AG09309 (cell line): ENCODE measurements at regions not wholly inside any gene's neighbourhood (a gene's known extent, or its start where the extent isn't known, plus 50 kb on each side); places are given as distances from the start of the nearest gene placed in this dataset.

Experiments
- DNase-seq: peaks from one replicate; pipeline ENCODE4 v3.0.0-alpha.2; 2010; ENCODE audit warnings: low read depth
- H3K4me3 ChIP-seq: 2 replicates; pipeline ENCODE4 v1.5.1; 2011; ENCODE audit warnings: mild to moderate bottlenecking, low read depth, low read length, moderate library complexity; ENCODE audit not compliant: control insufficient read depth
- CTCF ChIP-seq: IDR thresholded peaks from 2 replicates; pipeline ENCODE4 v1.5.1; 2011; ENCODE audit warnings: mild to moderate bottlenecking, low read depth, low read length, inconsistent platforms; ENCODE audit not compliant: insufficient read depth, control insufficient read depth; ENCODE audit errors: missing control alignments

DNA sequence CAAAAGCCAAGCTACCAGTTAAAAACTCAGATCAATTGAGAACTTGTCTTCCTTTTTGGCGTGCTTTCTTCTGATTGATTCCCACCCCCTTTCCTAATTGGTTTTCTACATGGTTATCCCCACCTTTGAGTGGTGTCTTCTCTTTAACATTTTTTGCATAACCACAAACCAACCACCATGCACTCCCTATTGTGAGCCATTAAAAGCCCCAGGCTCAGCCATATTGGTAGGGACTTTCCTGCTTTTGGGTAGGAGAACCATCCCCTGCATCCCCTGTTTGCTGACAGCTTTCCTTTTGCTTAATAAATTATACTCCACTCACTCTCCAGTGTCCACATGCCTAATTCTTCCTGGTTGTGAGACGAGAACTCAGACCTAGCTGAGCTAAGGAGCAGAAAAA lies 1651.4 kb upstream of the IGFBP7 start:
- no peak for TF ChIP-seq CTCF

DNA sequence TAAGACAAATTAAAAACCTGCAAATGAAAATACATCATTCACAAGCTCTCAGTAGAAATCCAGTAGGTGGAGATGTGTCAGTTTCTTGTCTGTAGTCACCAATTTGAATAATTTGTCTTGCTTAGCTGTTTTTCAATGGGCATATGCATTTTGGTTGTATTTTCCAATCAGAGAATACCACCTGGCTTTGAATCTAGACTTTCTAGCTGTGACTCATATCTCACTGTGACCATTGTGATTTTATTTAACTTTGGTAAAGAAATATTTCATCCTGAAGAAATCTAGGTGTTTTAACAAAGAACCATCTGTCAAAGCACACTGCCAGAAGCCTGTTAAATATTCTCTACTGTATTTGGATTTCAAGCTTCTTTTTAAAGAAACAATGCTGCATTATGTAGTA lies 1650.6 kb upstream of the IGFBP7 start:
- TF ChIP-seq CTCF, result no peak
- H3K4me3 ChIP-seq, result no peak overlapping the region
- DNase-seq, result no peak

More for the DNA sequence above, 1651.4 kb upstream of the IGFBP7 start:
- no peak overlapping the region for H3K4me3 ChIP-seq
- no peak for DNase-seq

GRCh38 chr4:58760100-58760499 lies 1649.9 kb upstream of the IGFBP7 start:
- H3K4me3 ChIP-seq, result no peak overlapping the region
- DNase-seq, result no peak
- no peak for TF ChIP-seq CTCF

DNA sequence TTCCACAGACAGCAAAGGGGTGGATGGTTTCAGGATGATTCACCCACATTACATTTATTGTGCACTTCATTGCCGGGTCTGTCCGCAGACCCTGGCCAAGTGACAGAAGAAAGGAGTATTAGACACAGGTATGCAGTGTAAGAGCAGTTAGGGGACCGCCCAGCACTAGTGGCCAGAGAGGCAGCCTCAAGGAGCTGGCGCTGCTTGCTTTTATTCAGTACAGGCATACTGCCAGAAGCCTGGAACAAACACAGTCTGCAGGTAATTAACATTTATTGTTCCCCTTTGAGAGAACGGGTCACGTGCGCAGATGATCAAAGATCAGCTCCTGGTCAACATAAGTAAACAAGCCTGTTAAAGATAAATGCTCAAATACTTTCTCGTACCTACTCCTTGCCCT lies 1639.0 kb upstream of the IGFBP7 start:
- no peak overlapping the region for H3K4me3 ChIP-seq
- no peak for TF ChIP-seq CTCF
- no peak for DNase-seq

GRCh38 chr4:58740897-58741296 lies 1630.7 kb upstream of the IGFBP7 start:
- no peak for DNase-seq
- no peak for TF ChIP-seq CTCF
- no peak overlapping the region for H3K4me3 ChIP-seq

GRCh38 chr4:58739275-58739674 lies 1629.1 kb upstream of the IGFBP7 start:
- no peak for TF ChIP-seq CTCF
- no peak overlapping the region for H3K4me3 ChIP-seq
- DNase-seq, result no peak

DNA sequence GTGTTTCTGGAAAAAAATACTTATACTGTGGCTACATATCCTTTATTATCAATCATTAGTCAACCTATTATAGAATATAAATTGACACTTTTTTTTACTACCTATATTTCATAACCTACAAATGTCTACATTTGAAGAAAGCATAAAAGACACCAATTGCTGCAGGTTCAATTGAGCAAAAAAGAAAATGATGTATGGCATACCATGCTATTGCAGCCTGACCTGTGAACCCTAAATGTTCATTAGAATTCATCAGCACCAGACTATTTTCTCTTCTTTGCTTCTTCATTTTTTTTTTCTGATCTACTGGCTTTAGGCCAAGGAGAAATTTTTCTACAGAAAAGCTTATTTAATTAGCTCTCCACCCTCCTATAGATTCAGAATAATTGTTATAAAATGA lies 1628.2 kb upstream of the IGFBP7 start:
- no peak for TF ChIP-seq CTCF
- no peak for DNase-seq
- no peak overlapping the region for H3K4me3 ChIP-seq
